K562 (cell line): ENCODE measurements at regions not wholly inside any gene's neighbourhood (a gene's known extent, or its start where the extent isn't known, plus 50 kb on each side); places are given as distances from the start of the nearest gene placed in this dataset.

Experiments
- ARID1B ChIP-seq: fragments of 450-650 bp; IDR thresholded peaks from 2 replicates; pipeline ENCODE4 v1.6.1; 2016; ENCODE audit warnings: antibody characterized with exemption, mild to moderate bottlenecking, inconsistent platforms
- HDAC1 ChIP-seq, 2 experiments: fragments of 450-650 bp; IDR thresholded peaks; 2 replicates each; pipeline ENCODE4 v1.6.1; 2016 to 2017; ENCODE audit warnings: inconsistent platforms in 1 of 2, mild to moderate bottlenecking in 1 of 2, moderate library complexity in 1 of 2
- MNT ChIP-seq, 2 experiments: fragments of 450-650 bp; conservative IDR thresholded peaks; 2 replicates each; pipeline ENCODE4 v1.6.1; 2017; ENCODE audit warnings: mild to moderate bottlenecking in 2 of 2, moderate library complexity in 2 of 2
- MTA3 ChIP-seq: fragments of 450-650 bp; formaldehyde crosslinking; IDR thresholded peaks from 2 replicates; pipeline ENCODE4 v1.6.1; 2017; ENCODE audit warnings: mild to moderate bottlenecking, borderline replicate concordance
- SMAD1 ChIP-seq: fragments of 150-350 bp; IDR thresholded peaks from 2 replicates; pipeline ENCODE4 v1.6.1; 2014; ENCODE audit warnings: low read length, low read depth; ENCODE audit not compliant: partially characterized antibody
- ZNF12 ChIP-seq: sonication (generic); formaldehyde crosslinking; IDR thresholded peaks from 2 replicates; pipeline ENCODE4 v1.4.0; 2020; ENCODE audit warnings: mild to moderate bottlenecking, missing genetic modification reagents
- TF ChIP-seq, protein P1 (sequence below), 2 experiments: fragments of 450-650 bp in 1 of 2; sonication (generic) in 1 of 2; formaldehyde crosslinking in 1 of 2; IDR thresholded peaks; 2 replicates each; pipeline versions ENCODE4 v1.7.1 to v1.9.0; 2016 to 2022; ENCODE audit warnings: inconsistent platforms in 1 of 2, mild to moderate bottlenecking in 1 of 2, missing genetic modification reagents in 1 of 2
- TF ChIP-seq, protein P2 (sequence below): fragments of 200-800 bp; sonication (Bioruptor generic); IDR thresholded peaks from 2 replicates; pipeline ENCODE4 v1.6.1; 2017; ENCODE audit warnings: missing genetic modification characterization, missing compliant biosample characterization
- TF ChIP-seq, protein P3 (sequence below): fragments of 450-650 bp; IDR thresholded peaks from 2 replicates; pipeline ENCODE4 v1.6.1; 2018; ENCODE audit warnings: mild to moderate bottlenecking, low read depth; ENCODE audit not compliant: partially characterized antibody

- TF ChIP-seq, protein P1, sequence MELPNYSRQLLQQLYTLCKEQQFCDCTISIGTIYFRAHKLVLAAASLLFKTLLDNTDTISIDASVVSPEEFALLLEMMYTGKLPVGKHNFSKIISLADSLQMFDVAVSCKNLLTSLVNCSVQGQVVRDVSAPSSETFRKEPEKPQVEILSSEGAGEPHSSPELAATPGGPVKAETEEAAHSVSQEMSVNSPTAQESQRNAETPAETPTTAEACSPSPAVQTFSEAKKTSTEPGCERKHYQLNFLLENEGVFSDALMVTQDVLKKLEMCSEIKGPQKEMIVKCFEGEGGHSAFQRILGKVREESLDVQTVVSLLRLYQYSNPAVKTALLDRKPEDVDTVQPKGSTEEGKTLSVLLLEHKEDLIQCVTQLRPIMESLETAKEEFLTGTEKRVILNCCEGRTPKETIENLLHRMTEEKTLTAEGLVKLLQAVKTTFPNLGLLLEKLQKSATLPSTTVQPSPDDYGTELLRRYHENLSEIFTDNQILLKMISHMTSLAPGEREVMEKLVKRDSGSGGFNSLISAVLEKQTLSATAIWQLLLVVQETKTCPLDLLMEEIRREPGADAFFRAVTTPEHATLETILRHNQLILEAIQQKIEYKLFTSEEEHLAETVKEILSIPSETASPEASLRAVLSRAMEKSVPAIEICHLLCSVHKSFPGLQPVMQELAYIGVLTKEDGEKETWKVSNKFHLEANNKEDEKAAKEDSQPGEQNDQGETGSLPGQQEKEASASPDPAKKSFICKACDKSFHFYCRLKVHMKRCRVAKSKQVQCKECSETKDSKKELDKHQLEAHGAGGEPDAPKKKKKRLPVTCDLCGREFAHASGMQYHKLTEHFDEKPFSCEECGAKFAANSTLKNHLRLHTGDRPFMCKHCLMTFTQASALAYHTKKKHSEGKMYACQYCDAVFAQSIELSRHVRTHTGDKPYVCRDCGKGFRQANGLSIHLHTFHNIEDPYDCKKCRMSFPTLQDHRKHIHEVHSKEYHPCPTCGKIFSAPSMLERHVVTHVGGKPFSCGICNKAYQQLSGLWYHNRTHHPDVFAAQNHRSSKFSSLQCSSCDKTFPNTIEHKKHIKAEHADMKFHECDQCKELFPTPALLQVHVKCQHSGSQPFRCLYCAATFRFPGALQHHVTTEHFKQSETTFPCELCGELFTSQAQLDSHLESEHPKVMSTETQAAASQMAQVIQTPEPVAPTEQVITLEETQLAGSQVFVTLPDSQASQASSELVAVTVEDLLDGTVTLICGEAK (IDR thresholded peaks at IDR 0.05) = no peak
- TF ChIP-seq, protein P1 (CRISPR knock-in tag; IDR thresholded peaks at IDR 0.05) = no peak
- TF ChIP-seq, protein P2, sequence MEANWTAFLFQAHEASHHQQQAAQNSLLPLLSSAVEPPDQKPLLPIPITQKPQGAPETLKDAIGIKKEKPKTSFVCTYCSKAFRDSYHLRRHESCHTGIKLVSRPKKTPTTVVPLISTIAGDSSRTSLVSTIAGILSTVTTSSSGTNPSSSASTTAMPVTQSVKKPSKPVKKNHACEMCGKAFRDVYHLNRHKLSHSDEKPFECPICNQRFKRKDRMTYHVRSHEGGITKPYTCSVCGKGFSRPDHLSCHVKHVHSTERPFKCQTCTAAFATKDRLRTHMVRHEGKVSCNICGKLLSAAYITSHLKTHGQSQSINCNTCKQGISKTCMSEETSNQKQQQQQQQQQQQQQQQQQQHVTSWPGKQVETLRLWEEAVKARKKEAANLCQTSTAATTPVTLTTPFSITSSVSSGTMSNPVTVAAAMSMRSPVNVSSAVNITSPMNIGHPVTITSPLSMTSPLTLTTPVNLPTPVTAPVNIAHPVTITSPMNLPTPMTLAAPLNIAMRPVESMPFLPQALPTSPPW = 0 out of 2 replicates have a peak, but pooled peaks have one; percentile 23
- 0 out of 4 replicates have a peak, but pooled peaks of 1 of the 2 experiments have one; percentile 29 for TF ChIP-seq MNT (conservative IDR thresholded peaks at IDR 0.05)
- peak; percentile 97 for TF ChIP-seq ARID1B
- TF ChIP-seq, protein P3, sequence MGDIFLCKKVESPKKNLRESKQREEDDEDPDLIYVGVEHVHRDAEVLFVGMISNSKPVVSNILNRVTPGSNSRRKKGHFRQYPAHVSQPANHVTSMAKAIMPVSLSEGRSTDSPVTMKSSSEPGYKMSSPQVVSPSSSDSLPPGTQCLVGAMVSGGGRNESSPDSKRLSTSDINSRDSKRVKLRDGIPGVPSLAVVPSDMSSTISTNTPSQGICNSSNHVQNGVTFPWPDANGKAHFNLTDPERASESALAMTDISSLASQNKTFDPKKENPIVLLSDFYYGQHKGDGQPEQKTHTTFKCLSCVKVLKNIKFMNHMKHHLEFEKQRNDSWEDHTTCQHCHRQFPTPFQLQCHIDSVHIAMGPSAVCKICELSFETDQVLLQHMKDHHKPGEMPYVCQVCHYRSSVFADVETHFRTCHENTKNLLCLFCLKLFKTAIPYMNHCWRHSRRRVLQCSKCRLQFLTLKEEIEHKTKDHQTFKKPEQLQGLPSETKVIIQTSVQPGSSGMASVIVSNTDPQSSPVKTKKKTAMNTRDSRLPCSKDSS = no peak
- no peak for TF ChIP-seq ZNF12 (CRISPR knock-in tag)
- TF ChIP-seq MTA3 = no peak
- peak; percentile 47 for TF ChIP-seq SMAD1
- peak in 1 of 2 experiments; percentile 47; a peak in 2 of 4 replicates for TF ChIP-seq HDAC1 (IDR thresholded peaks at IDR 0.05)
These were observed 1282.0 kb downstream of the PCDH7 start (continued) for GRCh38 chr4:32002037-32002747.
